Tibial nerve (tissue), 4 donors: ENCODE measurements at regions not wholly inside any gene's neighbourhood (a gene's known extent, or its start where the extent isn't known, plus 50 kb on each side); places are given as distances from the start of the nearest gene placed in this dataset.

ENCODE experiments used
- DNase-seq, 2 donors: peaks; one replicate each; pipeline ENCODE4 v3.0.0-alpha.2; 2019; ENCODE audit warnings: low spot score in 2 of 2
- H3K27ac ChIP-seq, 4 donors: fragments of 200-600 bp; sonication (generic) in 3 of 4; one replicate each; pipeline ENCODE4 v1.5.1; 2017 to 2019; ENCODE audit warnings: mild to moderate bottlenecking in 1 of 4
- H3K27me3 ChIP-seq, 2 donors: fragments of 200-600 bp; sonication (generic) in 1 of 2; one replicate each; pipeline versions ENCODE4 v1.5.1 to v1.6.0; 2017 to 2019
- H3K36me3 ChIP-seq, 3 donors: fragments of 200-600 bp; sonication (generic); one replicate each; pipeline ENCODE4 v1.5.1; 2018 to 2019
- H3K4me1 ChIP-seq, 4 donors: fragments of 200-600 bp; sonication (generic) in 3 of 4; one replicate each; pipeline ENCODE4 v1.5.1; 2017 to 2019
- H3K4me3 ChIP-seq, 4 donors: fragments of 200-600 bp; sonication (generic) in 3 of 4; one replicate each; pipeline ENCODE4 v1.5.1; 2017 to 2019; ENCODE audit warnings: mild to moderate bottlenecking in 1 of 4, moderate library complexity in 1 of 4
- H3K9me3 ChIP-seq, 4 donors: fragments of 200-600 bp; sonication (generic) in 3 of 4; one replicate each; pipeline ENCODE4 v1.5.1; 2017 to 2019
- CTCF ChIP-seq, 5 experiments: fragments of 200-600 bp in 3 of 5; fragments of 450-650 bp in 2 of 5; sonication (generic) in 3 of 5; IDR thresholded peaks; one replicate each; pipeline ENCODE4 v1.5.1; 2016 to 2019; ENCODE audit warnings: antibody characterized with exemption in 5 of 5, mild to moderate bottlenecking in 3 of 5, moderate library complexity in 2 of 5
- EP300 ChIP-seq, 2 donors: sonication (generic); formaldehyde crosslinking; IDR thresholded peaks; one replicate each; pipeline ENCODE4 v1.6.1; 2017; ENCODE audit warnings: antibody characterized with exemption in 2 of 2, mild to moderate bottlenecking in 1 of 2
- POLR2A ChIP-seq, 2 donors: fragments of 450-650 bp; IDR thresholded peaks; one replicate each; pipeline ENCODE4 v1.6.1; 2017; ENCODE audit warnings: antibody characterized with exemption in 2 of 2, mild to moderate bottlenecking in 2 of 2, moderate library complexity in 2 of 2
- WGBS, 2 donors: methylation state at CpG; one replicate each; pipeline ENCODE4 v1.1.5; 2018; 5-methylcytosine and 5-hydroxymethylcytosine counted together

- no peak for TF ChIP-seq POLR2A (IDR thresholded peaks at IDR 0.05)
- no peak for TF ChIP-seq EP300 (IDR thresholded peaks at IDR 0.05)
- TF ChIP-seq CTCF (IDR thresholded peaks at IDR 0.05) = no peak
- 54 to 62% methylated on average over 7 of the region's 7 CpGs for WGBS, 2 donors
- H3K27ac ChIP-seq = no peak overlapping the region
These were observed 131.2 kb upstream of the KLF4 start for GRCh38 chr9:107620801-107621200.

DNA sequence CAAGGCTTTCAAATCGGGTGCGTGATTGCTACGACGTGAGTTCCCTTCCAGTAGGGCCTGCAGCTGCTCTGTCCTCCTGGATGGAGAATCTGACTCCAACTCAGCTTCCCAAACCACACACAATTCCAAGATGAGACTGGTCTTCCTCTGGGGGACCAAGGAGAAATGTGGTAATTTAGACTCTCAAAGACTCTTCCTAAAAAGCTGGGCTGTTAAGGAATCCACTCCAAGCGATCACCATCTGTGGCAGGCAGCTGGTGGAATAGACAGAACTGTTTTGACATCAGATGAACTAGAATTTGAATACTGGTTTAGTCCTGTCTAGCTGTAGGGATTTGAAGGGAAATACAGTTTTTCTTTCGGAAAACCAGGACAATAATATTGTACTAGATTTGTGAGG is 130.7 kb upstream of the KLF4 start:
- Histone ChIP-seq H3K27ac (no peak overlapping the region), H3K36me3 (no peaks in the 10 kb centered on the region), H3K4me3 (no peak overlapping the region), H3K27me3 (no peaks in the 10 kb centered on the region), H3K4me1 (peaks cover 0 to 9% (median 0%) of the 10 kb centered on the region in 4 donors), H3K9me3 (no peaks in the 10 kb centered on the region)
- TF ChIP-seq EP300 (IDR thresholded peaks at IDR 0.05) = no peak
- TF ChIP-seq CTCF (IDR thresholded peaks at IDR 0.05) = no peak
- no peak for TF ChIP-seq POLR2A (IDR thresholded peaks at IDR 0.05)
- no peak for DNase-seq
- WGBS, 2 donors = 83 to 88% methylated on average over 6 of the region's 6 CpGs

More at GRCh38 chr9:107620801-107621200, 131.2 kb upstream of the KLF4 start:
- Histone ChIP-seq H3K36me3 (no peaks in the 10 kb centered on the region), H3K27me3 (no peaks in the 10 kb centered on the region), H3K4me3 (no peak overlapping the region), H3K9me3 (no peaks in the 10 kb centered on the region), H3K4me1 (peaks cover 0 to 9% (median 0%) of the 10 kb centered on the region in 4 donors)
- no peak for DNase-seq

DNA sequence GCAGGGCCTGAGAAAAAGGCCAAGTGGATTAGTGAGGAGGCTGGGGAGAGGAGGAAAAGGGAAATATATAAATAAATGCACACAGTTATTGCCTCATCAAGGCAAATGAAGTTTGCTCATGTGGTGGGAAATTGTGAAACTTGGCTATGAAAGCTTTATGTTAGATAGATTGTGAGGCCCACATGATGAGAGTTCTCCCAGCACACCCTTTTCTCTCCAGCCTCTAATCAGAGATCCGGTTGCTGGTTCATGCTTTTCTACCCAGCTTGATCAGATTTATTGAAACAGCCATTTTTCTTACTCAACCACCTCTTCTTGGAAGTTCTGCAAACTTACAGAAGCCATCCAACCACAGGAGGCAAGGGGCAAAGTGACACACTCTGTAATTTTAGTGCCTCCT is 125.8 kb upstream of the KLF4 start:
- H3K36me3 ChIP-seq = no peaks in the 10 kb centered on the region
- no peaks in the 10 kb centered on the region for H3K27me3 ChIP-seq
- no peak for DNase-seq
- peaks cover 0 to 8% (median 3%) of the 10 kb centered on the region in 4 donors for H3K4me1 ChIP-seq
- no peak overlapping the region for H3K27ac ChIP-seq
- H3K4me3 ChIP-seq = no peak overlapping the region
- 67 to 77% methylated on average over 1 of the region's 1 CpG for WGBS, 2 donors
- H3K9me3 ChIP-seq = no peaks in the 10 kb centered on the region
- TF ChIP-seq CTCF (IDR thresholded peaks at IDR 0.05) (no peak), POLR2A (IDR thresholded peaks at IDR 0.05) (no peak), EP300 (IDR thresholded peaks at IDR 0.05) (peak in 1 of 2 donors; percentile 72)

GRCh38 chr9:107614765-107615164 is 125.2 kb upstream of the KLF4 start:
- H3K36me3 ChIP-seq = no peaks in the 10 kb centered on the region
- no peak for DNase-seq
- H3K4me1 ChIP-seq = peaks cover 0 to 6% (median 3%) of the 10 kb centered on the region in 4 donors
- no peaks in the 10 kb centered on the region for H3K9me3 ChIP-seq
- H3K27ac ChIP-seq = no peak overlapping the region
- WGBS, 2 donors = 61 to 86% methylated on average over 5 of the region's 5 CpGs
- H3K27me3 ChIP-seq = no peaks in the 10 kb centered on the region
- TF ChIP-seq CTCF (IDR thresholded peaks at IDR 0.05) (no peak), POLR2A (IDR thresholded peaks at IDR 0.05) (no peak), EP300 (IDR thresholded peaks at IDR 0.05) (no peak)
- no peak overlapping the region for H3K4me3 ChIP-seq

- no peaks in the 10 kb centered on the region for H3K27me3 ChIP-seq
- no peak overlapping the region for H3K27ac ChIP-seq
- H3K4me3 ChIP-seq = no peak overlapping the region
- 77 to 85% methylated on average over 1 of the region's 1 CpG for WGBS, 2 donors
- no peaks in the 10 kb centered on the region for H3K36me3 ChIP-seq
- no peaks in the 10 kb centered on the region for H3K9me3 ChIP-seq
- DNase-seq = no peak
- H3K4me1 ChIP-seq = peaks cover 0 to 6% (median 3%) of the 10 kb centered on the region in 4 donors
- TF ChIP-seq POLR2A (IDR thresholded peaks at IDR 0.05) = no peak
- TF ChIP-seq EP300 (IDR thresholded peaks at IDR 0.05) = no peak
- no peak for TF ChIP-seq CTCF (IDR thresholded peaks at IDR 0.05)
These were observed 123.8 kb upstream of the KLF4 start for GRCh38 chr9:107613321-107613720.
